ENCODE measurements at regions not wholly inside any gene's neighbourhood (a gene's known extent, or its start where the extent isn't known, plus 50 kb on each side); places are given as distances from the start of the nearest gene placed in this dataset.

DNA sequence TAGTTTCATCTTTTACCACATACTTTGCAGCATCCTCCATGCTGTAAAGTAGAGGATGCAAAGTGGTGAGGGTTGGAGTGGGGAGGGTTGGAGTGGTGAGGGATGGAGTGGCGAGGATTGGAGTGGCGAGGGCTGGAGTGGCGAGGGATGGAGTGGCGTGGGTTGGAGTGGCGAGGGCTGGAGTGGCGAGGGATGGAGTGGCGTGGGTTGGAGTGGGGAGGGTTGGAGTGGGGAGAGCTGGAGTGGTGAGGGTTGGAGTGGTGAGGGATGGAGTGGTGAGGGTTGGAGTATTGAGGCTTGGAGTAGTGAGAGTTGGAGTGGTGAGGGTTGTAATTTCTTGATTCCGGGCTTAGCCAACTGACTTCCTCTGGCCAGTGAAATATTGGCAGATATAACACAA lies 618.3 kb downstream of the MRPL39 start:
- no peak for DNase-seq

DNA sequence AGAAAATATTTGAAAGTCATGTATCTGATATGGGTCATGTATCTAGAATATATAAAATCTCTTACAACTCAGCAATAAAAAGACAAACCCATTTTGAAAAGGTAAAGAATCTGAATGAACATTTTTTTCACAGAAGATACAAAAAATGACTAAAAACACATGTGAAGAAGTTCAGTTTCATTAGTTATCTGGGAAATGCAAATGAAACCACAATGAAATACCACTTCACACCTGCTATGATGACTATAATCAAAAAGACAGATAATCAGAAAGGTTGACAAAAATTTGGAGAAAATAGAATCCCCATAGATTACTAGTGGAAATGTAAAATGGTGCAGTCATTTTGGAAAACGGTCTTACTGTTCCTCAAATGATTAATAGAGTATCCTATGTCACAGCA lies 631.0 kb downstream of the MRPL39 start:
- DNase-seq, result no peak

DNA sequence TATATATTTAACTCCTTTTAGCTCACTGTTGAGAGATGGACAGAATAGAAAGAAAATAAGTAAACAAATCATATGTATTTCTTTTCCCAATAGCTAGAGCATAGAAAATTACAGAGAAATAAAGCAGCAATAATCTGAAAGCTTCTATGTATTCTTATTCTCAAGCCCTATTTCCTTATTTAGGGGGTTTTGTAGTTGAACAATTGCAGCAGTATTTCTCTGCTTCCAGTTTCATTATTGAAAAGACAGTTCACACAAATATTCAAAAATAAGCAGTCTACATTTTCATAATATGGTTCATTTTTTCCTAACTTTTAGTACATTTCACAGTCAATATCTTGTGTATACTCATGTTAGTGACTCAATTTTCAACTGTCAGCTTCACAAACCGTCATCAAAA lies 638.2 kb downstream of the MRPL39 start:
- no peak for DNase-seq

DNA sequence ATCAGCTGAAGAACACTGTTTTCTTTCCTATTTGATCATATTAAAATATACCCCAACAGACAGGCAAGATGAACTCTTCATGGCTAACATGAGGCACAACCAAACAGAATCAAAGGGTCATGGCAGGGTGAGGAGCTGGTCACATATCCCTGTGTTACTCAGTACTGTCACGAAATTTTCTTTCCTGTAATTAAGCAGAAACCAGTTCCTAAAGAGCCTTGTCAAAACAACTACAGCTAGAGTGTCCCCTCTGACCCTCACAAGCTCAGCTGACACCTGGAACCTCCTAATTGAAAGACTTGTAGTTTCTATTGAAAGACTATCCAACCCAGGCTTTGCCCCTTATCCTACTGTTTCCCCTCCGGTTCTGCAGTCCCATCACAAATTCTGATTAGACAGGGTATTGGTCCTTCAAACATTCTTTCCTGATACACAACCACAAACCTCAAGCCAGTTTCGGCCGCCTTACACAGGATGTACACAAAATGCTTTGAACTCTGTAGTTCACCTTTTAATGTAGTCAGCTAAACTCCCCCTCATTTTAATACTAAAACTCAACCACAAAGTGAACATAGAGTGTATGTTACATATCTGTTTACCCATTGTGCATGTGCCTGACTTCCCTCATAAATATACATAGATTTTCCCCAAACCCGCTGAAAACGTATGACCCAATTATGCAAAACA lies 651.9 kb downstream of the MRPL39 start:
- no peak for DNase-seq

DNA sequence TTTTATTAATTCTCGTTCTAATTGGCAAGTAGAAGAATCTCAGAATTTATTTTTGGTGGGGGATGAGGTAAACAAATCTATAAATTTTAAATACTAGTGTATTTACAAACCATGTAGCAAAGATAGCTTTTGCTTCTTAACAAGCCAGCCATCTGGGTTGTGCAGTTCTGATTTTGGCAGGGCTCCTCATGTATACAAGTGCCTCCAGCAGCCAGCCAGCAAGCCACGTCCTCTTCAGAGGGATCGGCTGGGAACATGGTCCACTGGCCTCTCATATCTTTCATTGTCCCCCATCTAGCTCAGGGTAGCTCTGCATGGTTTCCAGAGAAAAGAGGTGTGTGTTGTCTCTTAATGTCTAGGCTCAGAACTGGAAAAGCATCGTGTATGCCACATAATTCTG lies 659.1 kb downstream of the MRPL39 start:
- no peak for DNase-seq

- no peak for DNase-seq
Observed at GRCh38 chr21:24945910-24946309, 661.4 kb downstream of the MRPL39 start.

DNA sequence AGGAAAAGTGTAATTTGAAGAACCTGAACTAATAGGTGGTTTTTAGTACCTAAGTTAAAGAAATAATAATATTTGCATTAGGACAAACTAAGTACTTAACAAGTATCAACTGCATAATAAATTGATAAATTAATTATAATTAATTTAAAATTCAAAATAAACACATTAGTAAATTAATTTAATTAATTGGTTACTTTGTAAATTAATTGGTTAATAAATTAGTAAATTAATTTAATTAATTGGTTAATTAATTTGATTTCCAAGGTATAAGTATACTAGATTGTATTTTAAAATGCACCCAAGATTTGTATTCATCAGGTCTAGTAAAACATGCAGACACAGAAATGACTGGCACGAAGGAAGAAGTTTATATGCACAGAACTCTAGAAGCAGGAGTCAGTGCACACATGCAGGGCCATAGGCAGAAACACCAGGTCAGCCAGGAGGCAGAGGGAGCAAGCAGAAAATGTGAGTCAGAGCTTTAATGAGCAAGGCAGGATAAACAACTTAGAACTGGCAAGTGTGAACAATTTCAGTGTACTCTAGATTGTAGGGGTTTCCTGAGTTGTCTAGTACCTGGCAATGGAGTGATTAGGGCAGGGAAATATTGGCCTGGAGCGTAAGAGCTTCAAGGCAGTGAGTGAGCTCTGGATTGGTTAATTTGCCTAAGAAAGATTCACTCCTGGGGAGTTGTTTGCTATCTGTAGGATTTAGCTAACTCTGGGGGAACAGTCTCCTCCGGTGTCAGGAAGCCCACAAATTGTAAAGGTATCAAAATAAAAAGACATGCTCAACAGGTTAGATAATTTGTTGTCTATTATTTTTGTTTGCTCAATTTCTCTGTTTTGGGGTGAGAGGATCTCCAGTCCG lies 665.7 kb downstream of the MRPL39 start:
- DNase-seq, result no peak

DNA sequence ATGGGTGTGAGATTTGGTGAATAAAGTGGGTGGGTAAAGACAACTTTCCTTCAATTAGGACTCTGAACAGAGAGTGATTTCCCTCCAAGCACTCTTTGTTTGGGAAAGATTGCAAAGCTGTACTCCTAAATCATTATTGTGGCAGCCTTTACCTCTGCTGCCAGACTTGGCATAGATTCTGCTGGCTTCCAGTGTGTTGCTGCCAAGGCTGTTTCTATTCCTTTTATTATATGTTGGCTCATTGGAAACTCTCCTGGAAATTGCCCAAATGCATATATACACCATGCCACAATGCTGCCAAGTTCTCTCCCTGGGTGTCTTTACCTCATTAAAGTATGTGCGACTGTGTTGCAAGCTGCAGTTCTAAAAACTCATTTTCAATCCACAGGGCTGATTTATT lies 668.0 kb downstream of the MRPL39 start:
- no peak for DNase-seq

- no peak for DNase-seq
Observed at GRCh38 chr21:24938573-24938972, 668.7 kb downstream of the MRPL39 start.

- no peak for DNase-seq
Observed at GRCh38 chr21:24935991-24936390, 671.3 kb downstream of the MRPL39 start.

GRCh38 chr21:24910591-24910990 lies 696.7 kb downstream of the MRPL39 start:
- DNase-seq, result no peak

GRCh38 chr21:24903994-24904635 lies 703.2 kb downstream of the MRPL39 start:
- no peak for DNase-seq

DNA sequence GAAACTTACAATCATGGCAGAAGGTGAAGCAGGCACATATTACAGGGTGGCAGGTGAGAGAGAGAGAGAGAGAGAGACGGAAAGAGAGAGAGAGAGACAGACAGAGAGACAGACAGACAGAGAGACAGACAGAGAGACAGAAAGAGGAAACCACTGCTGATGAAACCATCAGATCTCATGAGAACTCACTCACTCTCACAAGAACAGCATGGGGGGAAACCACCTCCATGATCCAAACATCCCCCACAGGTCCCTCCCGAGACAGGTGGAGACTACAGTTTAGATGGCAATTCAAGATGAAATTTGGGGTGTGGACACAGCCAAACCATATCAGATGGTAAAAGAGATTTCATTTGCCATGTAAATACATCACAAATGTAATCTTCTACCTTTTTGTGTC lies 708.1 kb downstream of the MRPL39 start:
- DNase-seq, result no peak

DNA sequence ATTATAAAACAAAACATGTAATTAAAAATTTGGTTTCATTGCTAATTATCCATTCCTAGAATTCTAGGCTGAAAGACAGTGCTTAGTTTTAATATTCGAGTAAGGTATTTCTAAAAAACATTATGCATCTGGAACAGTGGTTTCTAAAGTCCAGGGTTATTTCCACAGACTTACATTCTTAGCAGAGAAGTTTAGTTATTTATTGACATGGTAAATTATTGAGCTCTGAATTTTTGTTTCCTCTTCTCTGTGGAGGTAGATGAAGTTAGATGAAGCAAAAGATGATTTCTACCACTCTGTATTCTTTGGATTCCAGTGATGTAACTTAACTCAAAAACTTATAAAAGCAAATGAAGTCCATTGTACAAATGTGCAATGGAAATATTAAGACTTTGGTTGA lies 709.4 kb downstream of the MRPL39 start:
- no peak for DNase-seq

DNA sequence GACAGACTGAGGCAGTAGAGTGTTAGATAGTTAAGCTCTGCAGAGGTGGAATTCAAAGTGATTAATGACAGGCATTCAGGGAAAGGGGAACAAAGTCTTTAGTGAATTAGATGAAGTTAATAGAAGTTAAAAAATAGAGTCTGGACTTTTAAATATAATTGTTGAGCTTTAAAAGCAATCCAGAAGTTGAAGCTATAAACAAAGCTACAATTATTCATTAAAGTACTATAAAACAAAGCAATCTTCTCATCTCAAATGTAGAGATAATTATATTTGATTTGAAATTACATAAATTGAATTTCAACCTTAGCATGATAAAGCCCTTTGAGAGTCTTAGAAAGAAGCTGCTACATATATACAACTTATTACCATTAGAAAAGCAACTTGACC lies 710.6 kb downstream of the MRPL39 start:
- DNase-seq, result no peak

DNA sequence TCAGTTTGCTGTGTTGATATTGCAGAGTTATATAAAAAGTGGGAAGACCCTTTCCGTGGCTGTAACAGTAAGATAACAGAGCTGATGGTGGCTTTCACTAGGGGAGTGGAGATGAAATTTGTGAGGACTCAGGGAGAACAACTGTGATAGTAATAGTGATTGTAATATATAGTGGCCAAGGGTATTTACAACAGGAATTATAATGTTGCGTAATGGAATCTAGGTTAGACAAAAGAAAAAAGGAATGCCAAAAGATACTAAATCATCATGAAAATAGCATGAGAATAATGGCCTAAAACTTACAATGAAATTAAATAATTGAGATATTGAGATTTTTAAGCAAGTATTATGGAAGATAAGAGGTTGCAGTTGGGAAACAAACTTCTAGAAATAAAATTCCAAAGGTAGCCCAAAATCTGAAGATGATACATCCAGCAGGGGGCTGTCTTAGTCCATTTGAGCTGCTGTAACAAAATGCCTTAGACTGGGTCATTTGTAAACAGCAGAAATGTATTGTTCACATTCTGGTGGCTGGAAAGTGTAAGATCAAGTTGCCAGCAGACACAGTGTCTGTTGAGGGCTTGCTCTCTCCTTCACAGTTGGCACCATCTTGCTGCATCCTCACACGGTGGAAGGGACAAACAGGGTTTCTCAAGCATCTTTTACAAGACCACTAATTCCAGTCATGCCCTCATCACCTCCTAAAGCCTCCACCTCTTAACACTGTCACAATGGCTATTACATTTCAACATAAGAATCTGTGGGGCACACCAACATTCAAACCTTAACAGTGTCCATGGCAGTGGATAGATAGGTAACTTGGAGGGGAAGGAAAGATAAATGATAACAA lies 711.2 kb downstream of the MRPL39 start:
- DNase-seq, result no peak

DNA sequence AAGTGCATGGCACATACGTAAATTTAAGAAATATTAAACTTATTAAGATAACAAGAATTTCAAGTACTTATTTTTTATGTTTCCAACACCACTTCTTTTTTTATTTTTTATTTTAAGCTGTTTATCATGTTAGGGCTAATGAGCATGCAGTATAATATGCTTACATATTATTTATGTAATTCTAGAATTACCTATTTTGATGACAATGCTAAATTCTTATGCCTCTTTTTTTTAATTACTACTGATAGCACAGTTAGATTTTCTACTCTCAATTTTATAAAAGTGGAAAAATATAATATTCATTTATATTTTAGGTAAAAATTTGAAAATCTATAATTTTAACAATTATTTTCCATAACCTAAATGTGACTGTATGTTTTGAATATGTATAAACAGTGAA lies 713.0 kb downstream of the MRPL39 start:
- DNase-seq, result no peak

DNA sequence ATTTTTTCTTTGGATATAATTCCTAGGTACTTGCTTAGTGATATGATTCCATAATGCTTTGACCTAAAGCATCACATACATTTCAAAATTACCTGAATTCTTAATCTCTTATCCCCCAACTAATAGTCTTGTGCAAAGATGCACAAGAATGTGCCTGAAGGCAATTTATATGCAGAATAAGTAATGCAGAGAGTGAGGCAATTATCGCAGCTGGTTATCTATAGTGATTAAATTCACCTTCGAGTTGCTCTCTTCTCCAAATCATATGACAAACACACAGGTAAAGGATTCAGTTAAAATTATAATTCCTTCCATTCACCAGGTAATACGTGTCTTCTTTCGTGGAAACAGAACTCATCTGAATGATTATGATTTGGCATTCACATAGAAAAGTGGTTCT lies 717.3 kb downstream of the MRPL39 start:
- no peak for DNase-seq

DNA sequence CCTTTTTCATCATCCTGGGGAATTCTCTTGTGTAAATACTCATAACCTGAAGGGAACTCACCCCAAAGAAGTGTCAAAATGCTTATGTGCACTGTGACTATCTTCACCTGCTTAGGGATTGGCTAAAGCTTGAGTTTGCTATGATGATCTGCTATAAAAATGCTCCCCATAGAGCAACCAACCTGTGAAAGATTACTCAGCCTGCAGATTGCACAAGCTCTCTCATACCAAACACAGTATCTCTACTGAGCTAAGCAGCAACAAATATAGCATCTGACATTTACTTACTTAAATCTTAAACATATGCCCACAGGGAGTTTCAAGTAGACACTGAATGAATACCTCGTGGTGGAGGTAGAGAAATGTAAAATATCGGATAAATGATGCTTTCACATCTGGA lies 725.8 kb downstream of the MRPL39 start:
- no peak for DNase-seq

DNA sequence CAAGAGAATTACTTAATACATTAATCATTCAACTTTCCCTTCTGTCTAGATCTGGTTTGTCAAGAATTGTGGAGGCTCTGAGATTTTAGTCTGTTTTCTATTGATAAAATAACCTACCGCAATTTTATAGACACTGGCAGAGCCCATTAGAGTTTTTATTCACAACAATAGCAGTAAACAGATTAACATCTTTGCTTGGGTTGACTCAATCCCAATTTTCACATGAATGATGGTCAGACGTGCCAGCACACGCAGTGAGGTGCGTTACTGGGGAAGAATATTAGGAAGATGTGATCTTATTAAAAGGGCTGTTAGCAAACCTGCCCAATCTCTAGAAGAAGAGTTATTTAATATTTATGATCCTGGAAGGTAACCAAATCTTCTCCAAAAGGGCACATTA lies 736.6 kb downstream of the MRPL39 start:
- no peak for DNase-seq

DNA sequence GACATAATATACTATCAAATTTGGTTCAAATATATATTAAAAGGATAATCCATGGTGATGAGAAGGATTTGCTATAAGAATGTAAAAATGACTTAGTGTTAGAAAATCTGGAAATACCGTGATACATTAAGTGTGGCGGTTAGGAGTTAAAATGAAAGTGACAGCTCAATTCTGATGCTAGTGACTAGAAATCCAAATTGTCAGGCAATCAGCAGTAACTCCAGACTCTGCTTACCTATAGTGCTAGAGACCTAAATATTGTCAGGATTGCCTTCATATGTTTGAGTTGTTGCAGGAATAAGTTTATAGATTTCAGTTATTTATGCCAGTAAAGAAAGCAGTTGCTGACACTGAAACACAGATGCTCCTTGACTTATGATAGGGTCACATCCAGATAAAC lies 737.4 kb downstream of the MRPL39 start:
- no peak for DNase-seq

- DNase-seq, result no peak
Observed at GRCh38 chr21:24868117-24868516, 739.2 kb downstream of the MRPL39 start.

DNA sequence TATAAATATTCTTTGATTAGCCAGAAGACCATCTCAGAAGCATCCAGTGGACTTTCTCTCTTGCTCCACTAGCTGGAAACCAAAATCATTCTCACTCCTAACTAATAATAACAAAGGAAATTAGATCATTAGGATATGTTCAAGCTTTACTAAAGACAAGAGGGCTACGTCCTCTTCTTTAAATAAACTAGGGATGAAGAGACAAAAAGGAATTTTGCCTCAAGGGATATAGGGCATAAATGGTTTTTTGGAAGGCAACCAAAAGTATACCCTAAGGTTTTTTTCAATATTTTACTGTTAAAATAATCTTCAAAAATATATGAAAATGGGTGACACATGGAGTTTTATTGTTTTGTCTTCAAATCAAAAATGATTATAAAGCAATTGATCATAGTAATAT lies 745.8 kb downstream of the MRPL39 start:
- DNase-seq, result no peak

Measured in activated CD8-positive, alpha-beta memory T cell treated with anti-CD3 and anti-CD28 coated beads, Interleukin-2, amount 50 U/mL, for 48 hours (primary cell).